Fibroblast of lung (primary cell): ENCODE measurements at regions not wholly inside any gene's neighbourhood (a gene's known extent, or its start where the extent isn't known, plus 50 kb on each side); places are given as distances from the start of the nearest gene placed in this dataset.
"Not testable (repeated sequence)": the region's sequence is repeated elsewhere in the genome, so short reads cannot be mapped to it uniquely, and the experiment has no call there.

Experiments
- EZH2 ChIP-seq: IDR thresholded peaks from 2 replicates; pipeline ENCODE4 v1.5.1; 2012; ENCODE audit warnings: low read length, control low read depth, mild to moderate bottlenecking; ENCODE audit errors: missing control alignments
- TF ChIP-seq, protein P1 (sequence below), 2 donors: IDR thresholded peaks in 1 of 2; conservative IDR thresholded peaks in 1 of 2; 1 replicate in 1 of 2; 2 replicates in 1 of 2; pipeline ENCODE4 v1.5.1; 2011 to 2012; ENCODE audit warnings: low read length in 2 of 2, control low read depth in 1 of 2, inconsistent platforms in 1 of 2, low read depth in 1 of 2, mild to moderate bottlenecking in 1 of 2

DNA sequence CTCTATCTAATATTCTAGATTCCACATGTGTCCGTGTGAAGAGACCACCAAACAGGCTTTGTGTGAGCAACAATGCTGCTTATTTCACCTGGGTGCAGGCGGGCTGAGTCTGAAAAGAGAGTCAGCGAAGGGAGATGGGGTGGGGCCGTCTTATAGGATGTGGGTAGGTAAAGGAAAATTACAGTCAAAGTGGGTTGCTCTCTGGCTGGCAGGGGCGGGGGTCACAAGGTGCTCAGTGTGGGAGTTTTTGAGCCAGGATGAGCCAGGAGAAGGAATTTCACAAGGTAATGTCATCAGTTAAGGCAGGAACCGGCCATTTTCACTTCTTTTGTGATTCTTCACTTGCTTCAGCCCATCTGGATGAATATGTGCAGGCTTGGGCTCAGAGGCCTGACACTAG lies 779.3 kb downstream of the RNF144A start:
- TF ChIP-seq, protein P1, sequence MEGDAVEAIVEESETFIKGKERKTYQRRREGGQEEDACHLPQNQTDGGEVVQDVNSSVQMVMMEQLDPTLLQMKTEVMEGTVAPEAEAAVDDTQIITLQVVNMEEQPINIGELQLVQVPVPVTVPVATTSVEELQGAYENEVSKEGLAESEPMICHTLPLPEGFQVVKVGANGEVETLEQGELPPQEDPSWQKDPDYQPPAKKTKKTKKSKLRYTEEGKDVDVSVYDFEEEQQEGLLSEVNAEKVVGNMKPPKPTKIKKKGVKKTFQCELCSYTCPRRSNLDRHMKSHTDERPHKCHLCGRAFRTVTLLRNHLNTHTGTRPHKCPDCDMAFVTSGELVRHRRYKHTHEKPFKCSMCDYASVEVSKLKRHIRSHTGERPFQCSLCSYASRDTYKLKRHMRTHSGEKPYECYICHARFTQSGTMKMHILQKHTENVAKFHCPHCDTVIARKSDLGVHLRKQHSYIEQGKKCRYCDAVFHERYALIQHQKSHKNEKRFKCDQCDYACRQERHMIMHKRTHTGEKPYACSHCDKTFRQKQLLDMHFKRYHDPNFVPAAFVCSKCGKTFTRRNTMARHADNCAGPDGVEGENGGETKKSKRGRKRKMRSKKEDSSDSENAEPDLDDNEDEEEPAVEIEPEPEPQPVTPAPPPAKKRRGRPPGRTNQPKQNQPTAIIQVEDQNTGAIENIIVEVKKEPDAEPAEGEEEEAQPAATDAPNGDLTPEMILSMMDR (conservative IDR thresholded peaks at IDR 0.05 in 1 of 2, IDR thresholded peaks at IDR 0.05 in 1 of 2; ENCODE audit: low read depth in 1 of 2, low read length in 2 of 2): not testable (repeated sequence)
- not testable (repeated sequence) for TF ChIP-seq EZH2
